ENCODE measurements at regions not wholly inside any gene's neighbourhood (a gene's known extent, or its start where the extent isn't known, plus 50 kb on each side); places are given as distances from the start of the nearest gene placed in this dataset.
A peak's percentile ranks its signal among the peaks of the same experiment; 100 is the strongest.
"Not testable (repeated sequence)": the region's sequence is repeated elsewhere in the genome, so short reads cannot be mapped to it uniquely, and the experiment has no call there.

- DNase-seq (ENCODE audit: insufficient read length, low spot score) (no peak), FAIRE-seq (no peak)
- TF ChIP-seq POLR2A (IDR thresholded peaks at IDR 0.05; ENCODE audit: low read depth, low read length): no peak
Observed at GRCh38 chr21:35811191-35811806, 249.0 kb downstream of the SETD4 start.

DNA sequence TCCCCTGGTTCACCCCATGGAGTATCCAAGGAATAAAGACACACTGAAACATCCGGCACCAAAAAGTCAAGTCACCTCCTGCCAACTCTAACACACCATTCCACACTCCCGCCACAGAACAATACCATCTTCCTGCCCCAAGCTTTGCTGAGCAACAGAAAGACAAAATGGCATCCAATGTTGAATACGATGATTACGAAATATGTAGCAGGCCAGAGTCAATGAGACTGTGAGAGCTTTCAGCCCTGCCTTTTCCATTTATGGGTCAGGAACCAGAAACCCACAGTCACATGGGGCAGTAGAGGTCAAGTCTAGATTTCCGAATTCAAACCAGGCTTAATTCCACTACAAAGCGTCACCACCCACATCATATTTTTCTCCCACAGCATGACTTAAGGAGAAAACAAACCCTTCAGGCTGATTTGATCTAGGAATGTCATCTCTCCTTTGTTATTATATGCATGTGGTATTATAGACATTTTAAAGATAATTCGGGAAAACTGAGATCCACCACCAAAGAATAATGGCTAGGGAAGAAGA is 249.8 kb downstream of the SETD4 start:
- TF ChIP-seq POLR2A (IDR thresholded peaks at IDR 0.05; ENCODE audit: low read depth, low read length): no peak
- FAIRE-seq (no peak), DNase-seq (ENCODE audit: insufficient read length, low spot score) (no peak)

- FAIRE-seq: no peak
- no peak for TF ChIP-seq POLR2A (IDR thresholded peaks at IDR 0.05; ENCODE audit: low read depth, low read length)
- no peak for DNase-seq (ENCODE audit: insufficient read length, low spot score)
Observed at GRCh38 chr21:35801391-35801790, 258.9 kb downstream of the SETD4 start.

- not testable (repeated sequence) for DNase-seq (ENCODE audit: insufficient read length, low spot score); FAIRE-seq
Observed at GRCh38 chr21:35800796-35801385, 259.4 kb downstream of the SETD4 start.

- no peak for TF ChIP-seq POLR2A (IDR thresholded peaks at IDR 0.05; ENCODE audit: low read depth, low read length)
- FAIRE-seq (no peak), DNase-seq (ENCODE audit: insufficient read length, low spot score) (no peak)
Observed at GRCh38 chr21:35796844-35797243, 263.5 kb downstream of the SETD4 start.

- FAIRE-seq; DNase-seq (ENCODE audit: insufficient read length, low spot score): not testable (repeated sequence)
Observed at GRCh38 chr21:35794527-35794926, 265.8 kb downstream of the SETD4 start.

GRCh38 chr21:35792569-35793305 is 267.6 kb downstream of the SETD4 start:
- DNase-seq (ENCODE audit: insufficient read length, low spot score): no peak
- no peak for FAIRE-seq
- no peak for TF ChIP-seq POLR2A (IDR thresholded peaks at IDR 0.05; ENCODE audit: low read depth, low read length)

DNA sequence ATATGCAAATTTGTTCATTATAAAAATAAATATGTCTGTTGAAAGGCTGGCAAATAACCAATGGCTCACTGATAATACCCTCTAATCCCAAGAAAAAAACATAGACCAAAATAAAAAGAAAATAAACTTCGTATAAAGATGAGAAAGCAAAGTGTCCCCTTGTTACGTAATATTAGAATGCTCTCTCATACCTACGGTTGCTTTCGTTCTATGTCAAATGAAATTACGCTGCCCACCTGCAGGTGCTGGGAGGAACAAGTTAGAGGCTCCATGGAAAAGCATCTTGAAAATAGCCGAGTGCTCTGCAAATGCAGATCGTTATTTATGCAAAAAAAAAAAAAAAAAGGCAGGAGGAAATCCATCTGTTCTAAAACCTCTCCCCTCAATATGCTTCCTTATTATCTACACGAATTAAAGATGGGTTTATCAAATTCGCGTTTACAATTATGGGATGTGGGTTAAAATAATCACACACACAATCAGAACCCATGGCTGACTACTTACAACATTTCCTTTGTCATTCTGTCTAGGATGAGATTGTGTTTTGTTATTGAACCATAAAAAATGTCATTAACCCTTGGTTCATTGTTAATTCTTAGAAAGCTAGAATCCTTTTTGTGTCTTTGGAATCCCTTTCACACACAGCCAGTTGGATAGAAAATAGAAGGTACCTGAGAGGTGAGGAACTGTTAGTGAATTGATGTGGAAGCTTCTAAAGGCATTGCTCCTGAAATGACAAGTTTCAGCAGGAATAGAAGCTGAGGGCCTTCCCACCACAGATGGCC is 268.6 kb downstream of the SETD4 start:
- FAIRE-seq: no peak
- no peak for DNase-seq (ENCODE audit: insufficient read length, low spot score)
- TF ChIP-seq POLR2A (IDR thresholded peaks at IDR 0.05; ENCODE audit: low read depth, low read length): no peak

GRCh38 chr21:35783721-35784120 is 276.6 kb downstream of the SETD4 start:
- FAIRE-seq: no peak
- TF ChIP-seq POLR2A (IDR thresholded peaks at IDR 0.05; ENCODE audit: low read depth, low read length): no peak
- DNase-seq (ENCODE audit: insufficient read length, low spot score): no peak

GRCh38 chr21:35782667-35783066 is 277.7 kb downstream of the SETD4 start:
- no peak for FAIRE-seq
- no peak for TF ChIP-seq POLR2A (IDR thresholded peaks at IDR 0.05; ENCODE audit: low read depth, low read length)
- DNase-seq (ENCODE audit: insufficient read length, low spot score): no peak

DNA sequence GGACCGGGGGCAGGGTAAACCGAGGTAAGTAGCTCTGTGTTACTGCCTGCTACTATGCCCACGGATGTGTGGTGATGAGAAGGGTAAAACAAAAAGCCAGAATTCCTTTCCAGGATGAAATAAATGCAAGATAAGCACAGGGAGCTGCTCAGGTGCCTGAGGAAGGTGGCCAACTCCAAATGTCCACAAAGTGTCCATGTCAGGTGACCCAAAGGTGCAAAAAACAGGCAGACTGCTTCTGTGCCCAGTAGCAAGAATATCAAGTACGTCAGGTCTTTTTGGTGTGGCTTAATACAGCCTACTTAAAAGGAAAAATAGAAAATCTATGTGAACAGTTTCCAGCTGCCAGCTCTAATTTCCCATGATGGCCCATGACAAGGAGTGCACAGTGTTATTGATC is 279.3 kb downstream of the SETD4 start:
- no peak for TF ChIP-seq POLR2A (IDR thresholded peaks at IDR 0.05; ENCODE audit: low read depth, low read length)
- DNase-seq (ENCODE audit: insufficient read length, low spot score) (no peak), FAIRE-seq (no peak)

- FAIRE-seq (peak; percentile 53), DNase-seq (ENCODE audit: insufficient read length, low spot score) (peak; percentile 22)
- TF ChIP-seq POLR2A (IDR thresholded peaks at IDR 0.05; ENCODE audit: low read depth, low read length): no peak
Observed at GRCh38 chr21:35779690-35780570, 280.4 kb downstream of the SETD4 start.

GRCh38 chr21:35779167-35779566 is 281.2 kb downstream of the SETD4 start:
- FAIRE-seq (no peak), DNase-seq (ENCODE audit: insufficient read length, low spot score) (no peak)
- no peak for TF ChIP-seq POLR2A (IDR thresholded peaks at IDR 0.05; ENCODE audit: low read depth, low read length)
